Stimulated activated CD8-positive, alpha-beta memory T cell treated with anti-CD3 and anti-CD28 coated beads, Interleukin-12 subunit alpha, Interleukin-12 subunit beta, amount 100 ng/mL, for 4 hours (primary cell): ENCODE measurements at regions not wholly inside any gene's neighbourhood (a gene's known extent, or its start where the extent isn't known, plus 50 kb on each side); places are given as distances from the start of the nearest gene placed in this dataset.

Experiments used
- DNase-seq: peaks from one replicate; pipeline ENCODE4 v3.0.0-alpha.2; 2020; ENCODE audit warnings: low read depth

- DNase-seq, result no peak
Observed at GRCh38 chr16:79543219-79543618, 57.3 kb downstream of the MAF start.

- DNase-seq, result no peak
Observed at GRCh38 chr16:79542237-79542774, 58.2 kb downstream of the MAF start.

- DNase-seq, result no peak
Observed at GRCh38 chr16:79540825-79541595, 59.5 kb downstream of the MAF start.

GRCh38 chr16:79537584-79537983, 63.0 kb downstream of the MAF start:
- DNase-seq, result no peak

- no peak for DNase-seq
Observed at GRCh38 chr16:79536958-79537357, 63.6 kb downstream of the MAF start.

- DNase-seq, result no peak
Observed at GRCh38 chr16:79535130-79535529, 65.4 kb downstream of the MAF start.

- DNase-seq, result no peak
Observed at GRCh38 chr16:79534143-79534542, 66.4 kb downstream of the MAF start.

- DNase-seq, result no peak
Observed at GRCh38 chr16:79533292-79533691, 67.2 kb downstream of the MAF start.

GRCh38 chr16:79532785-79533184, 67.8 kb downstream of the MAF start:
- no peak for DNase-seq

GRCh38 chr16:79532273-79532672, 68.3 kb downstream of the MAF start:
- no peak for DNase-seq

GRCh38 chr16:79528338-79528737, 72.2 kb downstream of the MAF start:
- DNase-seq, result no peak

- DNase-seq, result no peak
Observed at GRCh38 chr16:79523971-79524370, 76.6 kb downstream of the MAF start.

- DNase-seq, result no peak
Observed at GRCh38 chr16:79519448-79519847, 81.1 kb downstream of the MAF start.

- no peak for DNase-seq
Observed at GRCh38 chr16:79517156-79517555, 83.4 kb downstream of the MAF start.

GRCh38 chr16:79510879-79511278, 89.7 kb downstream of the MAF start:
- no peak for DNase-seq

GRCh38 chr16:79509906-79510305, 90.6 kb downstream of the MAF start:
- DNase-seq, result no peak

- no peak for DNase-seq
Observed at GRCh38 chr16:79509211-79509631, 91.3 kb downstream of the MAF start.

GRCh38 chr16:79508294-79508693, 92.2 kb downstream of the MAF start:
- no peak for DNase-seq

GRCh38 chr16:79505344-79505743, 95.2 kb downstream of the MAF start:
- no peak for DNase-seq

GRCh38 chr16:79503511-79503910, 97.0 kb downstream of the MAF start:
- no peak for DNase-seq

GRCh38 chr16:79501446-79501845, 99.1 kb downstream of the MAF start:
- no peak for DNase-seq

GRCh38 chr16:79500866-79501265, 99.7 kb downstream of the MAF start:
- DNase-seq, result no peak

GRCh38 chr16:79500286-79500685, 100.3 kb downstream of the MAF start:
- DNase-seq, result no peak

GRCh38 chr16:79498928-79499327, 101.6 kb downstream of the MAF start:
- no peak for DNase-seq
